Fibroblast of lung (primary cell): ENCODE measurements at regions not wholly inside any gene's neighbourhood (a gene's known extent, or its start where the extent isn't known, plus 50 kb on each side); places are given as distances from the start of the nearest gene placed in this dataset.

Experiments used
- CTCF ChIP-seq, 2 donors: IDR thresholded peaks in 1 of 2; conservative IDR thresholded peaks in 1 of 2; 1 replicate in 1 of 2; 2 replicates in 1 of 2; pipeline ENCODE4 v1.5.1; 2011 to 2012; ENCODE audit warnings: low read length in 2 of 2, control low read depth in 1 of 2, inconsistent platforms in 1 of 2, low read depth in 1 of 2, mild to moderate bottlenecking in 1 of 2
- EZH2 ChIP-seq: IDR thresholded peaks from 2 replicates; pipeline ENCODE4 v1.5.1; 2012; ENCODE audit warnings: low read length, control low read depth, mild to moderate bottlenecking; ENCODE audit errors: missing control alignments

- TF ChIP-seq CTCF (conservative IDR thresholded peaks at IDR 0.05 in 1 of 2, IDR thresholded peaks at IDR 0.05 in 1 of 2; ENCODE audit: low read depth in 1 of 2, low read length in 2 of 2): no peak
- TF ChIP-seq EZH2: no peak
Observed at GRCh38 chr14:86646125-86646524, 1116.2 kb downstream of the FLRT2 start.
